ENCODE measurements at regions not wholly inside any gene's neighbourhood (a gene's known extent, or its start where the extent isn't known, plus 50 kb on each side); places are given as distances from the start of the nearest gene placed in this dataset.
A peak's percentile ranks its signal among the peaks of the same experiment; 100 is the strongest.

- no peaks in the 10 kb centered on the region for H3K36me3 ChIP-seq (ENCODE audit: control insufficient read depth in 3 of 3, insufficient read depth in 2 of 3, low read depth in 1 of 3, low read length in 3 of 3)
- DNase-seq (peak in 1 of 2 donors; percentile 23), FAIRE-seq (no peak)
- no peaks in the 10 kb centered on the region for H3K4me1 ChIP-seq (ENCODE audit: control insufficient read depth in 3 of 3, insufficient read depth in 2 of 3, low read depth in 1 of 3, low read length in 2 of 3)
- WGBS, 3 donors, result 25 to 42% (median 29%) methylated on average over 5 of the region's 5 CpGs
- peaks cover 0 to 4% of the 10 kb centered on the region in 2 donors for H3K9me3 ChIP-seq (ENCODE audit: control insufficient read depth in 2 of 2, insufficient read depth in 1 of 2, low read depth in 1 of 2, low read length in 1 of 2)
- no peaks in the 10 kb centered on the region for H3K27me3 ChIP-seq (ENCODE audit: control insufficient read depth in 3 of 3, insufficient read depth in 3 of 3, low read length in 3 of 3)
- no peak overlapping the region for H3K4me3 ChIP-seq (ENCODE audit: low read depth in 1 of 3, low read length in 3 of 3)
- no peak overlapping the region for H3K27ac ChIP-seq (ENCODE audit: low read depth in 1 of 3, low read length in 2 of 3)
These were observed 59.0 kb downstream of the ING2 start for GRCh38 chr4:183563874-183564273.

- Histone ChIP-seq H3K27ac (ENCODE audit: low read depth in 1 of 3, low read length in 2 of 3) (no peak overlapping the region), H3K36me3 (ENCODE audit: control insufficient read depth in 3 of 3, insufficient read depth in 2 of 3, low read depth in 1 of 3, low read length in 3 of 3) (no peaks in the 10 kb centered on the region), H3K4me3 (ENCODE audit: low read depth in 1 of 3, low read length in 3 of 3) (peak overlapping the region in 1 of 3 donors; percentile 14), H3K4me1 (ENCODE audit: control insufficient read depth in 3 of 3, insufficient read depth in 2 of 3, low read depth in 1 of 3, low read length in 2 of 3) (no peaks in the 10 kb centered on the region), H3K9me3 (ENCODE audit: control insufficient read depth in 2 of 2, insufficient read depth in 1 of 2, low read depth in 1 of 2, low read length in 1 of 2) (peaks cover 0 to 4% of the 10 kb centered on the region in 2 donors), H3K27me3 (ENCODE audit: control insufficient read depth in 3 of 3, insufficient read depth in 3 of 3, low read length in 3 of 3) (no peaks in the 10 kb centered on the region)
- WGBS, 3 donors, result 13 to 40% (median 31%) methylated on average over 10 of the region's 10 CpGs
- FAIRE-seq (no peak), DNase-seq (peak; percentile 71 to 82)
These were observed 66.6 kb downstream of the ING2 start for GRCh38 chr4:183571350-183571941.

- H3K4me1 ChIP-seq (ENCODE audit: control insufficient read depth in 3 of 3, insufficient read depth in 2 of 3, low read depth in 1 of 3, low read length in 2 of 3), result no peaks in the 10 kb centered on the region
- FAIRE-seq, result no peak
- 80 to 87% (median 81%) methylated on average over 6 of the region's 6 CpGs for WGBS, 3 donors
These were observed 72.0 kb downstream of the ING2 start for GRCh38 chr4:183576701-183577404.

GRCh38 chr4:183580370-183580769, 75.5 kb downstream of the ING2 start:
- no peaks in the 10 kb centered on the region for H3K27me3 ChIP-seq (ENCODE audit: control insufficient read depth in 3 of 3, insufficient read depth in 3 of 3, low read length in 3 of 3)
- H3K36me3 ChIP-seq (ENCODE audit: control insufficient read depth in 3 of 3, insufficient read depth in 2 of 3, low read depth in 1 of 3, low read length in 3 of 3), result no peaks in the 10 kb centered on the region
- 77 to 92% (median 78%) methylated on average over 3 of the region's 3 CpGs for WGBS, 3 donors
- FAIRE-seq (no peak), DNase-seq (no peak)
- no peaks in the 10 kb centered on the region for H3K4me1 ChIP-seq (ENCODE audit: control insufficient read depth in 3 of 3, insufficient read depth in 2 of 3, low read depth in 1 of 3, low read length in 2 of 3)
- no peak overlapping the region for H3K27ac ChIP-seq (ENCODE audit: low read depth in 1 of 3, low read length in 2 of 3)
- no peak overlapping the region for H3K4me3 ChIP-seq (ENCODE audit: low read depth in 1 of 3, low read length in 3 of 3)
- H3K9me3 ChIP-seq (ENCODE audit: control insufficient read depth in 2 of 2, insufficient read depth in 1 of 2, low read depth in 1 of 2, low read length in 1 of 2), result peaks cover 0 to 4% of the 10 kb centered on the region in 2 donors

More at GRCh38 chr4:183576701-183577404, 72.0 kb downstream of the ING2 start:
- Histone ChIP-seq H3K27ac (ENCODE audit: low read depth in 1 of 3, low read length in 2 of 3) (no peak overlapping the region), H3K4me3 (ENCODE audit: low read depth in 1 of 3, low read length in 3 of 3) (no peak overlapping the region), H3K36me3 (ENCODE audit: control insufficient read depth in 3 of 3, insufficient read depth in 2 of 3, low read depth in 1 of 3, low read length in 3 of 3) (no peaks in the 10 kb centered on the region), H3K27me3 (ENCODE audit: control insufficient read depth in 3 of 3, insufficient read depth in 3 of 3, low read length in 3 of 3) (no peaks in the 10 kb centered on the region), H3K9me3 (ENCODE audit: control insufficient read depth in 2 of 2, insufficient read depth in 1 of 2, low read depth in 1 of 2, low read length in 1 of 2) (no peaks in the 10 kb centered on the region)
- no peak for DNase-seq

GRCh38 chr4:183580849-183581248, 76.0 kb downstream of the ING2 start:
- H3K4me1 ChIP-seq (ENCODE audit: control insufficient read depth in 3 of 3, insufficient read depth in 2 of 3, low read depth in 1 of 3, low read length in 2 of 3), result no peaks in the 10 kb centered on the region
- H3K36me3 ChIP-seq (ENCODE audit: control insufficient read depth in 3 of 3, insufficient read depth in 2 of 3, low read depth in 1 of 3, low read length in 3 of 3), result no peaks in the 10 kb centered on the region
- H3K9me3 ChIP-seq (ENCODE audit: control insufficient read depth in 2 of 2, insufficient read depth in 1 of 2, low read depth in 1 of 2, low read length in 1 of 2), result peaks cover 0 to 4% of the 10 kb centered on the region in 2 donors
- no peak overlapping the region for H3K27ac ChIP-seq (ENCODE audit: low read depth in 1 of 3, low read length in 2 of 3)
- H3K27me3 ChIP-seq (ENCODE audit: control insufficient read depth in 3 of 3, insufficient read depth in 3 of 3, low read length in 3 of 3), result no peaks in the 10 kb centered on the region
- DNase-seq (no peak), FAIRE-seq (no peak)
- H3K4me3 ChIP-seq (ENCODE audit: low read depth in 1 of 3, low read length in 3 of 3), result no peak overlapping the region

GRCh38 chr4:183586824-183587223, 72.2 kb downstream of the RWDD4 start:
- no peak for DNase-seq
- peaks cover 0 to 4% of the 10 kb centered on the region in 2 donors for H3K9me3 ChIP-seq (ENCODE audit: control insufficient read depth in 2 of 2, insufficient read depth in 1 of 2, low read depth in 1 of 2, low read length in 1 of 2)
- WGBS, 3 donors, result 90 to 95% (median 93%) methylated on average over 10 of the region's 10 CpGs
- FAIRE-seq, result no peak
- peaks cover 0 to 4% (median 2%) of the 10 kb centered on the region in 3 donors for H3K4me1 ChIP-seq (ENCODE audit: control insufficient read depth in 3 of 3, insufficient read depth in 2 of 3, low read depth in 1 of 3, low read length in 2 of 3)
- no peak overlapping the region for H3K4me3 ChIP-seq (ENCODE audit: low read depth in 1 of 3, low read length in 3 of 3)
- no peaks in the 10 kb centered on the region for H3K36me3 ChIP-seq (ENCODE audit: control insufficient read depth in 3 of 3, insufficient read depth in 2 of 3, low read depth in 1 of 3, low read length in 3 of 3)
- H3K27ac ChIP-seq (ENCODE audit: low read depth in 1 of 3, low read length in 2 of 3), result no peak overlapping the region
- H3K27me3 ChIP-seq (ENCODE audit: control insufficient read depth in 3 of 3, insufficient read depth in 3 of 3, low read length in 3 of 3), result no peaks in the 10 kb centered on the region

GRCh38 chr4:183588169-183588675, 70.8 kb downstream of the RWDD4 start:
- DNase-seq, result peak; percentile 50 to 69
- no peak for FAIRE-seq
- Histone ChIP-seq H3K27me3 (ENCODE audit: control insufficient read depth in 3 of 3, insufficient read depth in 3 of 3, low read length in 3 of 3) (no peaks in the 10 kb centered on the region), H3K4me1 (ENCODE audit: control insufficient read depth in 3 of 3, insufficient read depth in 2 of 3, low read depth in 1 of 3, low read length in 2 of 3) (peaks cover 0 to 4% (median 2%) of the 10 kb centered on the region in 3 donors), H3K9me3 (ENCODE audit: control insufficient read depth in 2 of 2, insufficient read depth in 1 of 2, low read depth in 1 of 2, low read length in 1 of 2) (no peaks in the 10 kb centered on the region), H3K27ac (ENCODE audit: low read depth in 1 of 3, low read length in 2 of 3) (peak overlapping the region in 1 of 3 donors; percentile 52), H3K36me3 (ENCODE audit: control insufficient read depth in 3 of 3, insufficient read depth in 2 of 3, low read depth in 1 of 3, low read length in 3 of 3) (no peaks in the 10 kb centered on the region), H3K4me3 (ENCODE audit: low read depth in 1 of 3, low read length in 3 of 3) (no peak overlapping the region)
- WGBS, 3 donors, result 29 to 43% (median 39%) methylated on average over 11 of the region's 11 CpGs

- H3K27ac ChIP-seq (ENCODE audit: low read depth in 1 of 3, low read length in 2 of 3), result peak overlapping the region in 1 of 3 donors; percentile 42
- FAIRE-seq (no peak), DNase-seq (no peak)
- no peaks in the 10 kb centered on the region for H3K27me3 ChIP-seq (ENCODE audit: control insufficient read depth in 3 of 3, insufficient read depth in 3 of 3, low read length in 3 of 3)
- WGBS, 3 donors, result 94 to 96% (median 95%) methylated on average over 3 of the region's 3 CpGs
- no peak overlapping the region for H3K4me3 ChIP-seq (ENCODE audit: low read depth in 1 of 3, low read length in 3 of 3)
- no peaks in the 10 kb centered on the region for H3K9me3 ChIP-seq (ENCODE audit: control insufficient read depth in 2 of 2, insufficient read depth in 1 of 2, low read depth in 1 of 2, low read length in 1 of 2)
- no peaks in the 10 kb centered on the region for H3K36me3 ChIP-seq (ENCODE audit: control insufficient read depth in 3 of 3, insufficient read depth in 2 of 3, low read depth in 1 of 3, low read length in 3 of 3)
- peaks cover 0 to 4% (median 2%) of the 10 kb centered on the region in 3 donors for H3K4me1 ChIP-seq (ENCODE audit: control insufficient read depth in 3 of 3, insufficient read depth in 2 of 3, low read depth in 1 of 3, low read length in 2 of 3)
These were observed 70.3 kb downstream of the RWDD4 start for GRCh38 chr4:183588691-183589090.

Data from small intestine (tissue), 7 donors.